Smooth muscle cell (in vitro differentiated cells): ENCODE measurements at regions not wholly inside any gene's neighbourhood (a gene's known extent, or its start where the extent isn't known, plus 50 kb on each side); places are given as distances from the start of the nearest gene placed in this dataset.

Experiments used
- DNase-seq: peaks from one replicate; lab custom pipeline; 2025; ENCODE audit not compliant: unreplicated experiment; lab: John Stamatoyannopoulos, UW
- H2AFZ ChIP-seq: fragments of 200-600 bp; sonication (generic); 2 replicates; pipeline ENCODE4 v1.6.0; 2016; ENCODE audit warnings: antibody characterized with exemption, low read depth, mild to moderate bottlenecking
- H3F3A ChIP-seq: fragments of 200-600 bp; sonication (generic); 2 replicates; pipeline ENCODE4 v1.6.0; 2017; ENCODE audit warnings: antibody characterized with exemption, low read depth
- H3K27ac ChIP-seq: fragments of 200-600 bp; sonication (generic); 2 replicates; pipeline ENCODE4 v1.5.1; 2016; ENCODE audit warnings: low read depth, mild to moderate bottlenecking
- H3K27me3 ChIP-seq: fragments of 200-600 bp; sonication (generic); 2 replicates; pipeline ENCODE4 v1.6.1; 2016; ENCODE audit warnings: low read depth, mild to moderate bottlenecking
- H3K36me3 ChIP-seq: fragments of 200-600 bp; sonication (generic); 2 replicates; pipeline ENCODE4 v1.5.1; 2016; ENCODE audit warnings: low read depth
- H3K4me1 ChIP-seq: fragments of 200-600 bp; sonication (generic); 2 replicates; pipeline ENCODE4 v1.5.1; 2016; ENCODE audit warnings: low read depth
- H3K4me2 ChIP-seq: fragments of 200-600 bp; sonication (generic); 2 replicates; pipeline ENCODE4 v1.6.0; 2016; ENCODE audit warnings: mild to moderate bottlenecking
- H3K4me3 ChIP-seq: fragments of 200-600 bp; sonication (generic); 2 replicates; pipeline ENCODE4 v1.5.1; 2016; ENCODE audit warnings: mild to moderate bottlenecking
- H3K79me2 ChIP-seq: fragments of 200-600 bp; sonication (generic); 2 replicates; pipeline ENCODE4 v1.6.0; 2016; ENCODE audit warnings: low read depth, mild to moderate bottlenecking
- H3K9ac ChIP-seq: fragments of 200-600 bp; sonication (generic); 2 replicates; pipeline ENCODE4 v1.6.0; 2016; ENCODE audit warnings: low read depth
- H3K9me3 ChIP-seq: fragments of 200-600 bp; sonication (generic); replicated peaks from 2 replicates; pipeline ENCODE4 v1.5.1; 2016; ENCODE audit warnings: low read depth
- H4K20me1 ChIP-seq: fragments of 200-600 bp; sonication (generic); 2 replicates; pipeline ENCODE4 v1.6.0; 2016; ENCODE audit warnings: low read depth
- WGBS: methylation state at CpG from one replicate; pipeline ENCODE4 v1.1.7; 2016; ENCODE audit warnings: low lambda C conversion rate; 5-methylcytosine and 5-hydroxymethylcytosine counted together
- TF ChIP-seq, protein P1 (sequence below): fragments of 200-600 bp; sonication (generic); IDR thresholded peaks from 2 replicates; pipeline ENCODE4 v1.5.1; 2017; ENCODE audit warnings: borderline replicate concordance, mild to moderate bottlenecking, antibody characterized with exemption; ENCODE audit not compliant: insufficient read depth, poor library complexity, severe bottlenecking

- H3K4me1 ChIP-seq, result no peaks in the 10 kb centered on the region
- TF ChIP-seq, protein P1, sequence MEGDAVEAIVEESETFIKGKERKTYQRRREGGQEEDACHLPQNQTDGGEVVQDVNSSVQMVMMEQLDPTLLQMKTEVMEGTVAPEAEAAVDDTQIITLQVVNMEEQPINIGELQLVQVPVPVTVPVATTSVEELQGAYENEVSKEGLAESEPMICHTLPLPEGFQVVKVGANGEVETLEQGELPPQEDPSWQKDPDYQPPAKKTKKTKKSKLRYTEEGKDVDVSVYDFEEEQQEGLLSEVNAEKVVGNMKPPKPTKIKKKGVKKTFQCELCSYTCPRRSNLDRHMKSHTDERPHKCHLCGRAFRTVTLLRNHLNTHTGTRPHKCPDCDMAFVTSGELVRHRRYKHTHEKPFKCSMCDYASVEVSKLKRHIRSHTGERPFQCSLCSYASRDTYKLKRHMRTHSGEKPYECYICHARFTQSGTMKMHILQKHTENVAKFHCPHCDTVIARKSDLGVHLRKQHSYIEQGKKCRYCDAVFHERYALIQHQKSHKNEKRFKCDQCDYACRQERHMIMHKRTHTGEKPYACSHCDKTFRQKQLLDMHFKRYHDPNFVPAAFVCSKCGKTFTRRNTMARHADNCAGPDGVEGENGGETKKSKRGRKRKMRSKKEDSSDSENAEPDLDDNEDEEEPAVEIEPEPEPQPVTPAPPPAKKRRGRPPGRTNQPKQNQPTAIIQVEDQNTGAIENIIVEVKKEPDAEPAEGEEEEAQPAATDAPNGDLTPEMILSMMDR, result no peak
- H3K27me3 ChIP-seq, result peaks cover 9% of the 10 kb centered on the region
- no peak overlapping the region for H3K9ac ChIP-seq
- H3F3A ChIP-seq, result peaks cover 7% of the 10 kb centered on the region
- no peak overlapping the region for H2AFZ ChIP-seq
- no peaks in the 10 kb centered on the region for H4K20me1 ChIP-seq
- DNase-seq, result no peak
- 96% methylated on average over 3 of the region's 3 CpGs for WGBS
- H3K36me3 ChIP-seq, result no peaks in the 10 kb centered on the region
- no peak overlapping the region for H3K27ac ChIP-seq
- H3K9me3 ChIP-seq, result no peaks in the 10 kb centered on the region
- no peak overlapping the region for H3K4me2 ChIP-seq
- H3K79me2 ChIP-seq, result no peaks in the 10 kb centered on the region
- no peak overlapping the region for H3K4me3 ChIP-seq
These were observed 106.6 kb upstream of the BARHL2 start for GRCh38 chr1:90823686-90824085.

- Histone ChIP-seq H3K4me1 (no peaks in the 10 kb centered on the region), H3K79me2 (no peaks in the 10 kb centered on the region), H3K4me3 (no peak overlapping the region), H3F3A (peaks cover 7% of the 10 kb centered on the region), H2AFZ (no peak overlapping the region), H3K36me3 (no peaks in the 10 kb centered on the region), H3K27ac (peak overlapping the region; percentile 90), H4K20me1 (no peaks in the 10 kb centered on the region), H3K27me3 (no peaks in the 10 kb centered on the region), H3K9me3 (no peaks in the 10 kb centered on the region), H3K4me2 (peak overlapping the region; percentile 72), H3K9ac (peak overlapping the region; percentile 57)
- TF ChIP-seq, protein P1, result no peak
- no peak for DNase-seq
- WGBS, result 40% methylated on average over 5 of the region's 5 CpGs
These were observed 104.8 kb upstream of the BARHL2 start for GRCh38 chr1:90821788-90822359.

GRCh38 chr1:90821152-90821787, 104.2 kb upstream of the BARHL2 start:
- H2AFZ ChIP-seq, result peak overlapping the region; percentile 63
- peak overlapping the region; percentile 72 for H3K4me2 ChIP-seq
- H3K4me1 ChIP-seq, result no peaks in the 10 kb centered on the region
- no peak for DNase-seq
- no peaks in the 10 kb centered on the region for H3K79me2 ChIP-seq
- H3K36me3 ChIP-seq, result no peaks in the 10 kb centered on the region
- TF ChIP-seq, protein P1, result no peak
- H3F3A ChIP-seq, result peaks cover 7% of the 10 kb centered on the region
- H3K4me3 ChIP-seq, result no peak overlapping the region
- H3K9me3 ChIP-seq, result no peaks in the 10 kb centered on the region
- no peaks in the 10 kb centered on the region for H4K20me1 ChIP-seq
- H3K27ac ChIP-seq, result peak overlapping the region; percentile 90
- peak overlapping the region; percentile 57 for H3K9ac ChIP-seq
- WGBS, result 11% methylated on average over 5 of the region's 5 CpGs
- no peaks in the 10 kb centered on the region for H3K27me3 ChIP-seq

- Histone ChIP-seq H4K20me1 (no peaks in the 10 kb centered on the region), H2AFZ (peak overlapping the region; percentile 63), H3K79me2 (no peaks in the 10 kb centered on the region), H3K9ac (peak overlapping the region; percentile 40), H3K27ac (peak overlapping the region; percentile 90), H3K9me3 (no peaks in the 10 kb centered on the region), H3K4me2 (peak overlapping the region; percentile 72), H3K4me3 (no peak overlapping the region), H3K36me3 (no peaks in the 10 kb centered on the region), H3K27me3 (no peaks in the 10 kb centered on the region), H3F3A (peaks cover 7% of the 10 kb centered on the region), H3K4me1 (no peaks in the 10 kb centered on the region)
- TF ChIP-seq, protein P1, result no peak
- no peak for DNase-seq
- WGBS, result 90% methylated on average over 2 of the region's 2 CpGs
These were observed 103.6 kb upstream of the BARHL2 start for GRCh38 chr1:90820745-90821144.
